ENCODE measurements at regions not wholly inside any gene's neighbourhood (a gene's known extent, or its start where the extent isn't known, plus 50 kb on each side); places are given as distances from the start of the nearest gene placed in this dataset.

GRCh38 chr20:51322164-51322707, 220.3 kb downstream of the NFATC2 start:
- TF ChIP-seq CTCF (IDR thresholded peaks at IDR 0.05) (no peak), POLR2A (IDR thresholded peaks at IDR 0.05) (no peak)
